Activated CD8-positive, alpha-beta memory T cell treated with anti-CD3 and anti-CD28 coated beads for 4 hours (primary cell): ENCODE measurements at regions not wholly inside any gene's neighbourhood (a gene's known extent, or its start where the extent isn't known, plus 50 kb on each side); places are given as distances from the start of the nearest gene placed in this dataset.
"Not testable (repeated sequence)": the region's sequence is repeated elsewhere in the genome, so short reads cannot be mapped to it uniquely, and the experiment has no call there.

Source experiments
- DNase-seq, 2 donors: peaks; one replicate each; pipeline ENCODE4 v3.0.0-alpha.2; 2020; ENCODE audit warnings: low read depth in 2 of 2

DNA sequence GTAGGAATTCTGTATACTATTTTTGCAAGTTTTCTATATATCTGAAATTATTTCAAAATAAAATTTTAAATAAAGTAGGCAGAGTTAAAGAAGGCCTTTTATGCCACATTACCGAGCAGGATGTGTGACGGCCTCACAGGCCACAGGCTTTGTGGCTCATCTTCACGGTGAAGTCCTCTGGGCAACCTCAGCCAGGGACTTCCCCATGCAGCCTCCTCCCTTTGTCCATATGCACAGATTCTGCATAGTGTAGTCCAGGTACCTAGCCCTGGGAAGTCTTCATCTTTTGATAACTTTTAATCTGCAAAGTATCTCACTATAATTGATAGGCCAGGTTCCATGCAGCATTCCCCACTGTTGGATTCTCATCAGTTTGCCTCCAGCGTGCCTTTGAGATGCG, 62.8 kb downstream of the ARHGAP11B start:
- DNase-seq = not testable (repeated sequence)

DNA sequence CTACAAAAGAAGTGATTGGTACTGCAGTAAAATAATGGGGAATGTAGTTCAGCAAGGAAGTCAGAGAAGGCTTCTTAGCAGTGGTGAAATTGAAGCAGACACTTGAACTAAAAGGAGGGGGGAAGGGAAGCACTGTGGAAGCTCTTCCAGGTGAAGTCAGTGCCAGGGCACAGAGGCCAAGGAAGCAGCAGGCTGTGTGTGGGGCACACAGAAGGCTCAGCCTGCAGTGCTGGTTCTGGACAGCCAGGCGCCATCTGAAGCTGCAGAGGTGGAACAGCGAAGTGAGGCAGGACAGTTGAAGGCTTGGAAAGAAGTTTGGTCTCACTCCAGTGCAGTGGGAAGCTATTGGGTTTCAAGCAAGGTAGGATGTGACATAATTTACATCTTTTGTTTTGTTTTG, 64.2 kb downstream of the ARHGAP11B start:
- not testable (repeated sequence) for DNase-seq

DNA sequence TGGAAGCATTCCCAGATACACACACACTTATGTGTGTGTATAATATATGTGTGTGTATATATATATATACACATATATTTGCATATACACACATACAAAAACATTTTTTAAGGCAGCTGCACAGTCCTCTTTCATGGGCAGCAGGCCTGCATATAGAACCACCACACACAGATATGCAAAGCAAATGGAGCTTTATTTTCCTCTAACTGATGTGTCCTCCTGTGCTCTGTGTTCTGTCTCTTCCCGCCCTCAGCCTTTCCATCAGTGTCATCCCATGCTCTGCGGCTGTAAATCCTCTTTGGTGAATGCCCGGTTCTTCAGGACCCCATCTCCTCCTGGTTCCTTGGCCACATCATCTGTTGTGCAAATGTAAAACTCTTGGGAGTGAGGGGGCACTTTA, 69.9 kb downstream of the ARHGAP11B start:
- DNase-seq = not testable (repeated sequence)

DNA sequence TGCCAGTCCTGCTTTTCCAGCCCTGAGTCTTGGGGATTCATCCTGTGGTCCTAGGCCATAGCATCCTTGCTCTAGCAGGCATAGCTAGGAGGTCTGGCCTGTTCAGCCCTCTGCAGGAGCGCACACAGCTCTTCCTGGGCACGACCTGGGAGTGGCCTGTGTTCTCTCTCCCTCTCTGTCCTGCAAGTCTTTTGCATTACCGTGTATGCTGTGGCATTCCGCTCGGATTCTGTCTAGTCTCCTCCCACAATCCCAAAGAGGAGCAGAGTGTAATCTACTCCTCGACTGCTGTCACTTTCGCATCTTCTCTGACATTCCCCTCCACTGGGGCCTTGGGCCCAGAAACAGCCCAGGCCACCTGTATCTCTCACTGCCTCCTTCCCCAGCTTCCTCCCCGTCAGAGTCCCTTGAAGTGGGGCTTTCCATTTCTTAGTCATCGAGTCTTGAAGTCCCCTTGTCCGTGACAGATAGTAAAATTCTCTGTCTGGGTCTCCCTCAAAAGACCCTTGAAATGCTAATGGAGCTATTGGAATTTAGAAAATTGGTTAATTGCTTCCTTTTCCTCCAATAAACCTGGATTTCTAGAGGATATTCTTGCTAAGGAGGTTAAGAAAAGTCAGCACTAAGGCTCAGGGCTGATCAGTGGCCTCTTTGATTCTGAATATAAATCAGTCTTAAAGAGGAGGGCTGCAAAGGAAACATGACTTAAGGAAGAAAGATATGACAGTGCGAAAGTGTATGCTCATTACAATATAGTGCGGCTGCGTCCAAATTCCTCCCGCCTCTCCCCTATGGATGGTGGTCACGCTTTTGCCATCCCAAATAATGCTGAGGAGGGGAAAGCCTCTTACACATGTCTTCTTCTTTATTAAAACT, 70.7 kb downstream of the ARHGAP11B start:
- not testable (repeated sequence) for DNase-seq

DNA sequence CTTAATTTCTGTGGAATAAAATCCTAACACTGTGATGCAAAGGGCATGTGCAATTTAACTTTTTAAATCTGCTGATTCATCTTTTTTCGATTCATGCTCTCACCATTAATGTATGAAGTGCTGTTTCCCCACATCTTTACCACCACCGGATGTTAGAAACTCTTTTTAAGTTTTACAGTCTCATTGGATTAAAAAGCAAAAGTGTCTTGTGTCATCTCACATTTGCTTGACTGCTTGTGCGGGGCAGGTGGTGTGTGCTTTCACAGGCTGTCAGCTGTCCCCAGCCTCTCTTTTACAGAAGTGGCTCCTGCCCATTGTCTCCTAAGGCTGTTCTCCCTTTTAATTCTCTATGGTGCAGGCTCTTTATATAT, 71.4 kb downstream of the ARHGAP11B start:
- DNase-seq = not testable (repeated sequence)

DNA sequence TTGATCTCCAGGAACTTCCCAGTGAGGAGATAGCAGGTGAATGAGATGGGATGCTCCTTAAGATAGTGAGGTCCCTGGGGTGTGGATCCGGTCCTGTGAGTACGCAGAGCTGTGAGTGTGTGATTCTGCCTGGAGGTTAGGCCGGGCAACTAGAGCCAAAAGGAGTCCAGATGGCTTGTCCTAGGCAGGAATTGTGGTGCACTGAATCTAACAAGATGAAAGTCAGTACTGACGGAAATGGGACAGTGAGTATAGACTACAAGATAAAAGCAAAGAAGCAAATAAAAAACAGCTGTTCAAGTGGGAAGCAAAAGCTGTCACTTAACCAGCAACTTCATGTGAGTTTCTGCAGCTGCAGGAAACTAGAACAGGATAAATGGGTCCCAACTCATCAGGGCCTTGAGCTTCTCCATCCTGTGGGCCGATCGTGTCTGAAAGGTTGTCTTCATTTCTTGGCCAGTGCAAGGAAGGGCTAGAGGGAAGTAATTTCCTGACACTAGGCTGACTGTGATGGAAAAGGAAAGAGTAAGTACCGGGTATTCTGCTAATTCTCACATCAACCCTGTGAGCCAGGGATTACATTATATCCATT, 74.2 kb downstream of the ARHGAP11B start:
- not testable (repeated sequence) for DNase-seq

DNA sequence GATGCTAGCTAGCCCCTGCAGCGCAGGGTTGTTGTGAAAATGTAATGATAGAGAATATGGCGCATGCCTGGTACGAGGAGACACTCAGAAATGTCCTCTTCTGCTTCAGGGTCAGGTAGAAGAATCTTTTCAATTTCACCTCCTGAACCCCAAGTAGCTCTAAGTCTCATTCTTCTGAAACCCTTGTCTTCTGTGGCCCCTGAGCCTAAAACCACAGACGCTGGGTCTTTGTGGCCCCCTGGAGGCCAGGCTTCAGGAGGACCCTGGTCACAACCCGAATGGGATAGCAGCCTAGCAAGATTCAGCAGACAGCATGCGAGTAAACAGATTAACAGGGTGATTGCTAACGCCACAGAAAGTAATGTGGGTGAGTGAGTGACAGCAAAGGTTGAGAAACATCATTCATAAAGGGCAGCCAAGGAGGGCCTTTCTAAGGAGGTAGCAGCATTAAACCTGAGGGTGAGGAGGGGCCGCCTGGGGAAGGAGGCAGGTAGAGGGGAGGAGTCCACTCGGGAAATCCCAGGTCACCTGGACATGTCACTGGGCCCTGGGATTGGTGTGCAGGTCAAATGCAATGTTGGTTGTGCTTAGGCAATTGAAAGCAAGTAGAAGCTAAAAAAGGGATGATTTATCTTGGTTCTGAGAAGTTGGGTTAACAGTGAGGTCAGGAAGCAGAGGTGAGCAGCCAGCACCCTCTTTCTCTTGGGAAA, 82.2 kb downstream of the ARHGAP11B start:
- not testable (repeated sequence) for DNase-seq

DNA sequence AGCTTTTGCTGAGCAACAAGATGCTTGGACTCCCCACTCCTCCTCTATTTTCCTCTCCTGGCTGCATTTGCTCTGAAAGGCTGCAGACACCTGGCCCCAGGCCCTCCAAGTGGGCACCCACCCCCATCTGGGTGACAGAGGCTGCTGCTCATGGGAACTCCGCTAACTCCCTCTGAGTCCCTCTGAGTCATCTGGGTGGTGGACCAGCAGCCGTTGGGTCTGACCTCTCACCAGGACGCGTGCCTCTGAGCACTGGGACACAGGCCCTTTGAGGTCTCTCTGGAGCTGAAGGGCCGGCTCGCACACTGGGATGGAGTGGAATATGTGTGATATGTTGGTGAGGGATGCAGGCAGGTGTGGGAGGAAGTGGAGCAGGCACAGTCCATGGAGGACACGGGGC, 82.9 kb downstream of the ARHGAP11B start:
- not testable (repeated sequence) for DNase-seq

DNA sequence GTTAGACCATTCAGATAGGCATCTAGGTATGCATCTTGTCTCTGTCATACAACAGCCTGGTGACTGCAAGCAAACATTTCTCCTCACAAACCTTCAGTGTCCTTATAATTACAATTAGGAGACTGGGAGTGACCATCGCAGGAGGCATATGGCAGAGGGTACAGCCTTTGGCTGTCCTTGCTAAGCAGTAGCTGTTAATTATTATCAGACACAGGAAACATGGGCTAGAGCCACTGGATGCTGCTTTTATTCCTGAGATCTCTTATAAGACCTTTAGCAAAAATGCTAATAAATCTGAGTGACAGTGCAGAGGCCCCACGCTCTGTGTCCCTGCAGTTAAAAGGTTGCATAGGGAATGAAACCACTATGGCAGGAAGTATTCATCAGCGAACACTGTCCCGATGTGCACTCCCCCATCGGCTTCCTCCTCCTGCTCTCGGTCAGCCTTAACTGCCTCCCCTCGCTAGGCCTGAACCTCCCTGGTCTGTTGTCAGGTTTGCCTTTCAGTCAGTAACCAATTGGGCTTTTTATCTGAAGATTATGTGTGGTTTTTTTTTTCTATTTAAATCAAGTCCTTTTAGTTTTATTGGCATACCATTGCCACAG, 92.2 kb downstream of the ARHGAP11B start:
- DNase-seq = not testable (repeated sequence)

DNA sequence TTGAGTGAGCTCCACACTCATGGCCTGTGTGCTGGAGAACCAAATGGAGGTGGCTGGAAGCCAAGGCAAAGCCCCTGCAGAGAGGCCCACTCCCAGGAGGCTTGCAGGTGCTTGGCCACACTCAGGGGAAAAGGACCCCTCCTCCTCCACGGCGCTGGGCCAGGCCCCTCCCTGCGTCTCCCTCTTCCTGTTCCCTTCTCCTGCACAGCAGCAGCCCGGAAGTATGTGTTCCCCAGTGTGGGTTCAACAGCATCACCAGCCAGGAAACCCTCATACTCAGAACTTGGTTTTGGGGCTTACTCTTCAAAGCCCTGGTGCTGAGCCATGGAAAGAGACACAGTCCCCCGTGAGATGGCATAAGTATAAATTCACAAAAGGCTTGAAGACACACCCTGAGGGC, 93.4 kb downstream of the ARHGAP11B start:
- not testable (repeated sequence) for DNase-seq

DNA sequence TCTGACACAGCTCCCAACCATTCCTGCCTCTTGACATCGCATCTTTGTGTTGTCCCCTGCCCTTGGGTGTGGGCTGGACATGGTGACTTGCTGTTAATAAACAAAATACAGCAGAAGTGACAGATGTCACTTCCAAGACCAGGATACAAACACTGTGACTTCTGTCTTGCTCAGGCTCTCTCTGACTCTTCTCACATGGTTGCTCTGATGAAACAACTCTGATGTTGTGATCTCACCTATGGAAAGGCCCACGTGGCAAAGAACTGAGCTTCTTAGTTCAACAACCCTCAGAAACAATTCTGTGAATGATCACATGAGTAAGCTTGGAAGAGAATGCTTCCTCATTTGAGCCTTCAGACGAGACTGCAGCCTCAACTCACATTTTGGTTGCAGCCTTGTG, 94.9 kb downstream of the ARHGAP11B start:
- not testable (repeated sequence) for DNase-seq

DNA sequence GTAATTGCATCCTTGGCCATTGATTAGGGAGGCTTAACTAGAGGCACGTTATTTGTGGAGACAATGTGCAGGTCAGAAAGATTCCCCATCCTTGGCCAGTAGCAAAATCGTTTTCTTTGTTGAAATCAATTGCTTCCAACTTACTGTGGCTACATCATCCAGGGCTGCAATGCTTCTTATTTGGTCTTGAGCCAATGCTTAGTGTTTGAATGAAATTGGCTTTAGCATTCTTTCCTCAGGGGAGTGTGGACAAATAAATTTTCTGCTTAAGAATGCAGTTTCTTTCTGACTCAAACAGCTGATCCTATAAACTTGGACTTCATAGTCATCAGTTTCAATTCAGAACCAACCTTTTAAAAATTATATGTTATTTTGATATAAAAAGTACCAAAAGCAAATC, 95.6 kb downstream of the ARHGAP11B start:
- not testable (repeated sequence) for DNase-seq

DNA sequence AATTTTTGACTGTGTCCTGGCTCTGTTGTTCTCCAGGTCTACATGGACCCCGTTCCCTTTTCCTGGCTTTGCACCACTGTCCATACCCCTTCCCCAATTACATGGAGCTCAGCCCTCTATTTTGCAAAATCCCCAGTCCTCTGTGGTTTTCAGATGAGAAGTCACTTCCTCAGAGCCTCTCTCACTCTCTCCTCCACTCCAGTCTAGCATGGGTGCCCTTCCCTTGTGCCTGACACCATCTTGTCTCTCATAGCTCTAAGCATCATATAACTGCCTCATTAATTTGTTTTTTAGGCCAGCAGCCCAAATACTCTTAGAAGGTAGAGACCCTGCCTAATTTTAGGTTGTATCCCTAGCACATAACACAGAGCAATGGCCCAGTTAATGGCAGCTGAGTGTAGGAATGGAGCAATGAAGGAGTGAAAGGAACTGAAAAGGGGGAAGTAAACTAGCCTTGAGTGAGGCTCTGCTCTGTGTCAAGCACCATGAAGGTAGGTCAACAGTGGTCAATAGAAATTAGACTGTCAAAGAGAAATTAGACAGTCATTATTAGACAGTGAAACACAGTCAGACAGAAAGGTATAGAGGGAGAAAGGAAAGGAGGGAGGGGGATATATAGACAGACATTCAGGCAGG, 97.7 kb downstream of the ARHGAP11B start:
- DNase-seq = not testable (repeated sequence)

DNA sequence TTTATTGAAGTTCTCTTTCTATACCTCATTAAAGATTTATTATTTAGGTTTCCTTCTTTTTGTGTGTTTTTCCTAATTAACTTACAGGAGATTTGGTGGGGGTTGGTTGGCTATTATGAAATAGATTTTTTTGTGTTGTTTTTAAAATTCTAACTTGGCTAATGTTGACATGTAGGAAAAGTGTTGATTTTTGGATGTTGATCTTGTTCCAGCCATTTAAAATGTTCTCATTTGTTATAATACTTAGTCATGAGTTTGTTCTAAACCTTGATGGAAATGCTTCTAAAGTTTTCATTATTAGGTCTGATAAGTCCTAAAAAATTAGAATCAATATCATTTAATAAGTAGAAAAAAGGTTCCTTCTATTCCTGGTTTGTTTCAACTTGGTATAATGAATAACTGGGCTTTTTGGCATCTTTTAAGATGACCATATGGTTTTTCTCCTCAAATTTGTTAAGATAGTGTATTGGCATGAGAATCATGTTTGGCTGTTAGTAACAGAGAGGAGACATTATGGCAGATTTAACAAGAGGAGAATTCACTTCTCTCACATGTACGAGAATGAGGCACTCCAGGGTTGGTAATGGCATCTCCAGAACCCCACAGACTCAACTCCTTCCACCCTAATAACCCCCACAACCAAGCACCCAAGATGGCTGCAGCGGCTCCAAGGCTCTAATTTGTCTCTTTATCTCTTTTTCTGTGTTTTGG, 104.1 kb downstream of the ARHGAP11B start:
- not testable (repeated sequence) for DNase-seq

DNA sequence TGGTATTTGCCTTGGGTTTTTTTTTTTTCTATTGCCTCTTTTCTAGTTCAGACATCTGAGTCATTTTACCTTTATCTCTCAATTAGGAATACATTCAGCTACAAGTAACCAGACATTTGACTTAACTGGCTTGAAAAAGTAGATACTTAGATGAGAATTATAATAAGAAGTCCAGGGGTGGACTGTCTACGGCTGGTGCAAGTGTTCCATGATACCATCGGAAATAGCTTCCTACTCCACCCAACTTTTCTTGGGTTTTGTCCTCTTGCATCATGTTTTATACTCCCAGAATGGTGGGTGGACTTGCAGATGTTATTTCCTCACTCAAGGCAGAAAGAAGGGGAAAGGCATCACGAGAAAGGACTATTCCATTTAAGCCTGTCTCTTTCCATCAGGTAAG, 104.7 kb downstream of the ARHGAP11B start:
- DNase-seq = not testable (repeated sequence)

DNA sequence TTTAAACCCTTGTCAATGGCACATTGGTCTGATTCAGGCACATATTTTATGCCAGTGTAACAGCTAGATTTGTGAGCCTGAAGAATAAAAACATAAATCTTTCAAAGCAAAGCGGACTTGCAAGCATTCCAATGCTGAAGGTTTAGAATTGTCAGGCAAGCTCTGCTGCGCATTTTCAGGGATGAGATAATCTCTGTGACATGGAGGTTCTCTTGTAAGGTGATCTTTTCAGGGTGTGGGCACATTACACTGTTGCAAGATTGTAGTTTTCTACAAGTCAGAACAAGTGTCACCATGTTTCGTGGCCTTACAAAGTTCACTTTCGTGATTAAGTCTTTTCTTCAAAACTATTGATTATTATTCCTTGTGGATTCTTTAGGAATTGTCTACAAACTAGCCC, 106.2 kb downstream of the ARHGAP11B start:
- DNase-seq = not testable (repeated sequence)

DNA sequence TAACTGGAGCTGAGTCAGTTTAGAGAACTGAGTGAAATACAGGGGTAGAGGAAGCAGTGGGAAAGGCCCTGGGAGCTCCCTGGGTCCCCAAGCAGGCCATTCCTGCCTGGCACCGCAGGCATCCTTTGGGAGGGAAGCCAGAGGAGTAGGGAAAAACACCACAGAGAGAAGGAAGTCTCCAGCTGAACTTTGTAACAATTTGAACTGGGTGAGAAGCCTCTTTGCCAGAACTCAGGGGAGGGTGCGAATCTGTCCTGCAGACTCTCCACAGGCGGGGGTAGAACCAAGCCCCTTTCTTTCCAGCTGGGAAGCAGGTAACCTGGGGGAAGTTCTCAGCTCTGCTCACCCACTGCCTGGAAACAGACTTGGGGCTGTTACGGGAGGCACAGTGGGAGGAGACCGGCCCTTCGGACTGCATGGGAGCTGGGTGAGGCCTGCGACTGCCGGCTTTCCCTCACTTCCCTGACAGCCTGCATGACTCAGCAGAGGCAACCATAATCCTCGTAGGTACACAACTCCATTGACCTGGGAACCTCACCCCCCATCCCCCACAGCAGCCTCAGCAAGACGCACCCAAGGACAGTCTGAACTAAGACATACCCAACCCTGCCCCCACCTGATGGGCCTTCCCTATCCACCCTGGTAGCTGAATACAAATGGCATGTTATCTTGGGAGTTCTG, 110.1 kb downstream of the ARHGAP11B start:
- DNase-seq = not testable (repeated sequence)

DNA sequence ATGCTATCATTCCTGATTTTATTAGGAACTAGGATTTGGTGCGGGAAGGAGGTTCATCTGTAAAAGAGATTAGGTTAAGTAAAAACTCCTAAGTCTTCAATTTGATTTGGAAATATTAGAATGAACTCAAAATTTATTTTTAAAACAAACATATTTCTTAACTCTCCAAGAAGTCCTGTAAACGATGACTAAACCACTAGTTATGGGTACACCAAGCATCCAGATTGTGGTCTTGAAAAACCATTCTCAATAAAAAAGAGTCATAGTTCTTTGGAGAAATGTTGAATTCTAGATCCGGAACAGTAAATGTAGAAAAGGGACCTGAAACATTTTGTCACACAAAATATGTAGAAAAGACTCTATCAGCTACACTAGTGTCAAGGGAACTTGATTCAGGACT, 116.9 kb downstream of the ARHGAP11B start:
- not testable (repeated sequence) for DNase-seq

DNA sequence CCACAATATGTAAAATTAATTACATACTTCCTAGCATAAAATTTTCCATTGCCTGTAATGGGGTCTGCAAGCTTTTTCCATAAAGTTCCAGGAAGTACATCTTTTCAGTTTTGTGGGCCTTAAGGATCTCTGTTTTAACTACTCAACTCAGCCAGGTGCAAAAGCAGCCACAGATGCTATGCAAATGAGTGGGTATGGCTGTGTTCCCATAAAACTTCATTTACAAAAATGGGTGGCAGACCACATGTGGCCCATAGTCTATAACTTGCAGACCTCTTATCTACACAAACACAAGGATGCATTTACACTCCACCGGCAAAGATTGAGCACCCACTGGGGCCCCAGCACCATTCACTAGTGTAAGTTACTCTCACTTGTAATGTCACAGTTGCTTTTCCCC, 123.1 kb downstream of the ARHGAP11B start:
- not testable (repeated sequence) for DNase-seq

DNA sequence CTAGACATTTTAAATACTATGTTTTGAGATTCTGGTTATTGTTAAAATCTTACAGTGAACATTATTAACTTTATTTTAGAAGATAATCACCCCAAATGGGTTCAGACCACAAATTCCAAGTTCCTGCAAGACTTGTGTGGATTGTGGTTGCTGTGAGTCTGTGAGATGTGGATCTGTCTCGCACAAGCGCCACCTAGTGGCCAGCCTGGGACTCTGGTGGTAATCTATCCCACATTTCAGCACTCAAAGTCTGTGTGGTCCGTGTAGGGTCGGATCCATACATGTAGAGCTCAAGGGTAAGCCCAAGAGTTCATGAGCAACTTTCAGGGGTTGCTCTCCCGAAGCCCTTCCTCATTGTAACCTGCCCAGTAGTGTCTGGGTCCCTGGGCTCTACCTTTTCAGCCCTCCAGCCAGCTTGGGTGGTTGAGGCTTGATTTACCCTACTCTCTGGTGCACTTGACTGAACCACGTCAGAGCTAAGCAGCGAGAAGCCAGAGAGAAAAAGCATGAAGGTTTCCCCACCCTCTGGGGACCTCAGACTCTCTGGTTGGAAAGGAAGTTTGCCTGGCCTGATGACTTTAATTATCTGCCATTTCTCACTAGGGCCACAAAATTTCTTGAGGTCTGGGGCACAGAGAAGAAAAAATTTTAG, 129.2 kb downstream of the ARHGAP11B start:
- peak; percentile 15 to 52 for DNase-seq
